IPS-NIHi11 (cell line): ENCODE measurements at regions not wholly inside any gene's neighbourhood (a gene's known extent, or its start where the extent isn't known, plus 50 kb on each side); places are given as distances from the start of the nearest gene placed in this dataset.

Experiments
- DNase-seq: peaks from one replicate; pipeline ENCODE4 v3.0.0; 2012; ENCODE audit warnings: mixed read lengths, low spot score

DNA sequence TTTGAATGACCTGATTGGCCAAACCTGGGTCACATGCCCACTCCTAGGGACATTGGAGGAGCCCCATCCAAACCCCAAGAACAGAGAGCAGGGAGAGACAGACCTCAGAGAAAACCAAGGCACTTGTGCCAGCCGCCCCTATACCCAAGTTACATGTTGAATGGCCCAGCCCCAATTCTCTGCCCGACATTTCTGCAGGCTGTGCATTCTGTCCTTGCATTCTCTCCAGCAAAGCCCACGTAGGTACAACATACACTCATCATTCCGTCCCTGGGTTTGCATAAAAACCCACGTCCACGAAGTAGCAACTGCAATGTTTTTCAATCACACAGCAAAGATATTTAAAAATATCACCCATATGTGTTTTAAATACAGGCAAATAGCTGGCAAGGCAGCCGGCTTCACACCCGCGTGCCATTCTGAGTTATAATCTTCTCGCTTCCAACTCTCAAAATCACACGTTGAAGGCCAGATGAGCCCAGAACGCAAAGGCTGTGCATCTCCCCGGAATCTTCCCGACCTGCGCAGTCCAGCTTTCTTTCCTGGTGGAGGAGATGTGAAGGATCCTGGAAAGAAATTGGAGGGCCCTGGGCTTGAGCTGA is 91.7 kb upstream of the MYL2 start:
- no peak for DNase-seq

DNA sequence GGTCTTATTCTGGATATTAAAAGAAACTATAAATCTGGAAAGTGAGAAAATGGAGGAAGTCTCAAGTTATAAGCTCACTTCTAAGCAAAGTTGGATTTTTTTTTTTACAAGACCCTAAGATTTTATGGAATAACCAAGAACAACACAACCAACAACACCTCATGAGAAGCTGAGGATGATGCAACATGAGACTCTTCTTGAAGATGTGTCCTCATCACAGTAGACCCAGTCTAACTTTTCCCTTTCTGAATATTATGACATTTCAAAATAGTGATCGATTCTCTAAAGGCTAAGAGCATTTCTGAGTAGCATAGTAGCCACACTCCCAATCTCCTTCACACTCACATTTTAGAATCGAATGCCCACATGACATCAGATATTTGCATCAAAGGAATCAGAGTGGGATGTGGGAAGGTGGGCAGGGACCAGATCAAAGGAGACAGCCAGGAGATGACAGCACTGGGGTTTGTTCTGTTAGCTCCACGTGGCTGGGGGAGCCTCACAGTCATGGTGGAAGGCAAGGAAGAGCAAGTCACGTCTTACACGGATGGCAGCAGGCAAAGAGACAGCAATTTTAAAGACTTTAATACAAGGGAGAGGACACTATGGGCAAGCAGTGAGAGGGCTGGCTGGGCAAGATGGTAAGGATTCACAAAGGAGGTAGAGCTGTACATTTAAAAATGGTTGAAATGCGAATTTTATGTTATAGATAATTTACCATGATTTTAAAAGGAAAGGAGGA is 90.7 kb upstream of the MYL2 start:
- DNase-seq = no peak

DNA sequence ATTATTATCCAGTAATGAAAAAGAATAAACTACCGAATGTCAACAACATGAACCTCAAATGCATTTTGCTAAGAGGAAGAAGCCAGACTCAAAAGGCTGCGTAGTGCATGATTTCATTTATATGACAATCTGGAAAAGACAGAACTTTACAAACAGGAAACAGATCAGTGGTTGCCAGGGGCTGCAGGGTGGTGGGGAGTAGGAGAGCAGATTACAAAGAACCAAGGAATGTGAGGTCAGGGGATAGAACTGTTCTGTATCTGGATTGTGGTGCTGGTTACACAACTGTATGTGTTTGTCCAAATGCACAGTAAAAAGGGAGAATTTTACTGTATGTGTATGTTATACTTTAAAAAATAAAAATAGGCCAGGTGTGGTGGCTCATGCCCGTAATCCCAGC is 89.7 kb upstream of the MYL2 start:
- no peak for DNase-seq

DNA sequence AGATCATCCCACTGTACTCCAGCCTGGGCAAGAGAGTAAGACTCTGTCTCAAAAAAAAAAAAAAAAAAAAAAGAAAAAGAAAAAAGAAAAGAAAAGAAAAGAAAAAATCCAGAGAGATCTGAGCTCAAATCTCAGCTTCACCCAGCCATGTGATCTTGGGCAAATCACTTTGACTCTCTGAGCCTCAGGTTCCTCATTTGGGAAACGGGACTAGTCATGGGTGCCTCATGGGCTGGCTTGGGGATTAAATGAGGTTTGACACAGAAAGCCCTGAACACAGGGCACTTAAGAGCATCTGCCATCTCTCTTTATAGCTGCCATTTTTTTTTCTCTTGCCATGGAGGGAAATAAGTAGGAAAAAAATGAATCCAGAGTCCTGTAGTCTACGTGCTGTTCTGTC is 86.2 kb upstream of the MYL2 start:
- DNase-seq = no peak

DNA sequence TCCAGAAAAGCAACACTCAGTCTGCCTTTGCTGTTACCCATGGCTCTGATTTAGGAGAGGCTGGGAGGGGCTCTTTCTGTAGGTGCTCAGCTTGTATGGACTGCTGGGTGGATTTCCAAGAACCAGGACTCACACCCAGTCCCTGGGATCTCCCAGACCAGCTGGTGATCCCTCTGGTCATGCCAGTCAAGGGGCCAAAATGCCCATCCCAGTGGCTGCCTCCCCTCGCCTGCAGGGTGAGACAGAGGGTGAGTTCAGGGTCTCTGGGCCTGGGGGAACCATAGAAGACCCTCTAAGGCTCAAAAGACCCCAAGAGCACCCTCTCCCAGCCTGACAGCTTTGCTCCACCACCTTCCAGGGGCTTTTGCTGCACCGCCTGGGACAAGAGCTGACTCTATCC is 78.6 kb upstream of the MYL2 start:
- no peak for DNase-seq

DNA sequence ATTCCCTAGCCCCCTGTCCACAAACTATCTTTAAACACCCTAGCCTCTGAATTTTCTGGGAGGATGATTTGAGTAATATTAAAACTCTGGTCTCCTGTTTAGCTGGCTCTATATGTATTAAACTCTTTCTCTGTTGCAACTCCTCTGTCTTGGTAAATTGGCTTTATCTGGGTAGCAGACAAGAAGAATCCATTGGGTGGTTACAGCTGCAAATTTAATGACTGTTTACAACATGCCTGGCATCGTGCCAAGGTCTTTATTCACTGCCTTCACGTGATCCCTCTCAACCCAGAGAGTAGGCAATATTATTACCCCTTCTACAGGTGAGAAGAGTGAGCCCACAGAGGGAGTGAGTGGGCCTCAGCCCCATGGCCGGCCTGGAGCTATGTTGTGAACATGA is 77.8 kb upstream of the MYL2 start:
- DNase-seq = no peak

DNA sequence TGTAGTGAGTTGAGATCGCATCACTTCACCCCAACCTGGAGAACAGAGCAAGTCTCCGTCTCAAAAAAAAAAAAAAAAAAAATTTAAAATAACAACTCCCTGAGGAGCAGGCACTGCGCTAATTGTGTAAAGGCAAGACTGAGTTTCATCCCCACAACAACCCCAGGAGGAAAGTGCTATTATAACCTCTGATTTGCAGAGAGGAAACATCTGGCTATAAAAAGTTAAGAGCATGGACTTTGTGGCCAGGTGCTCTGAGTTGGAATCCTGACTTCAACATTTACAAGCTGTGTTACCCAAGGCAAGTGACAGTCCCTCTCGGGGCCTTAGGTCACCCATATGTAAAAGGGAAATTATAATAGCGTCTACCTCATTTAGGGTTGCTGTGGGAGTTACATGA is 76.0 kb upstream of the MYL2 start:
- no peak for DNase-seq

DNA sequence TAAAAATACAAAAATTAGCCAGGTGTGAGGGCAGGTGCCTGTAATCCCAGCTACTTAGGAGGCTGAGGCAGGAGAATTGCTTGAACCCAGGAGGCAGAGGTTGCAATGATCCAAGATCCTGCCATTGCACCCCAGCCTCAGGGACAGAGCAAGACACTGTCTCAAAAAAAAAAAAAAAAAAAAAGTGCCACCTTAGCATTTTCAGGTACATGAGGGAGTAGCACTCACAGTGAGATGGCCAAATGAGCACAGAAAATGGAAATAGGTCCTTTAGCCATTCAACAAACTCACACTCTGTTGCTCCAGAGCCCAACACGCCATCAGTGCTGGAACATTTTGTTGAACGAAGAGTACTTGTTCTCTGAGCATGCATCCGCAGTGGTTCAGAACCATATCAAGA is 75.2 kb upstream of the MYL2 start:
- DNase-seq = no peak

DNA sequence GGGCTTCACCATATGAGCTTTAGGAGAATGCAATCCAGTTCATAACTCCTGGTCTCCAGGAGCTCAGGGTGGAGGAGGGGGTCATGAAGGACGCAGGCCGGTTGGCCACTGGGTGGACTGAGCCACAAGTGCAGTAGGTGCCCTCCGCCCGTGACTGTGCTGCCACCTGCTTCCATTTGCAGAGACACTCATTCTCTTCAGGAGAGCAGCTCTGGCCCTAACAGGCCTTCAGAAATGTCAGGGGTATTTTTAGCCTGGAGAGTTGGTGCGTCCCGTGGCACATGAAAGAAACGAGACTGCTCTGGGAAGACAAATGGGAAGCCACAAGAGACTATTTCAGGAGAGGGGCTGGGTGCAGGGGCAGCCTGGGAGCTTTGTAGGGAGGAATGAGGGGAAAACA is 74.6 kb upstream of the MYL2 start:
- no peak for DNase-seq

DNA sequence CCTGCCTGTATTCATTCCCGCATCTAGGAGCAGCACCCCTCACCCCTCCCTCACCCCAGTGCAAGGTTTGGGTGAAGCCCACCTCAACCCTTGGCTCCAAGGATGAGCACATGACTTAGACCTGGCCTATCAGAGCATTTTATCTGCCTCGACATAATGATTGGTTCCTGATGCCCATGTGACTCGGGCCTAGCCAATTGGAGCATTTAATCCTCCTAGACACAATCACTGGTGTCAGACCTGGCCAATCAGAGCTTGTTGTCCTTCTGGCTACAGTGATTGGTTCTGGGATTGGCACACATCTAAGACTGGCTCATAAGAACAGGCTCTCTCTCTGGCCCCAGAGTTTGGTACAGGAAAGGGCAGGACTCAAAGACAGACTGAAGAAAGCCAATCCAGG is 73.1 kb upstream of the MYL2 start:
- DNase-seq = peak; percentile 30

DNA sequence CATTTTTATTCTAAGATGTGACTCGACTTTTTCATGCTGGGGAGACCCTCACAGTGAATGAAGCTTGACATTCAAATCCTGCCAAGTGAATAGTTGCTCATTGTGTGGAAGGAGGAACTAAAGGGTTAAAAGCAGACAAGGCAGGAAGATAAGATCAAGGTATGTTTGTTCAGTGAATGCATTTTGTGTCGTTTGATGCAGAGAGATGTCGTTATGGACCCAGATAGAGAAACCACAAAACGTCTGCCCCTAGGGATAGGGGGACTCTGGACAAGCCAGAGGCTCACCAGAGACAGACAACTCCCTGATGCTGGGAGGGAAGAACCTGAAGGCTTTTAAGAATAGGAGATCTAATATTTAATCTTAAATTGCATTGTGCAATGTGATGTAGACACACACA is 72.5 kb upstream of the MYL2 start:
- DNase-seq = no peak

DNA sequence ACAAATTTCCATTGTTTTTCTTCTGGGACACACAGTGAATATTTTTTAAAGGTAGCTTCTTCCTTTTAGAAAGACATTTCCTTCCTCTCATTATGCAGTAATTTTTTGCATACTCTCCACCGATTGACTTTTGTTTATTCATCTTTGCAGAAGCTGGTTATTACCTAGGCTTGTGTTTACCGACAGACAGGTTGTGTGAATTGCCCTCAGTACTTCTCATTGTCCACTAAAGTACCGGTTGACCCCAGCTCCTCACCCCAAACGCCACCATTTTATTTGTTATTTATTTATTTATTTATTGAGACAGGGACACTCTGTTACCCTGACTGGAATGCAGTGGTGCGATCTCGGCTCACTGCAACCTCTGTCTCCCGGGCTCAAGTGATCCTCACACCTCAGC is 63.4 kb upstream of the MYL2 start:
- DNase-seq = no peak

DNA sequence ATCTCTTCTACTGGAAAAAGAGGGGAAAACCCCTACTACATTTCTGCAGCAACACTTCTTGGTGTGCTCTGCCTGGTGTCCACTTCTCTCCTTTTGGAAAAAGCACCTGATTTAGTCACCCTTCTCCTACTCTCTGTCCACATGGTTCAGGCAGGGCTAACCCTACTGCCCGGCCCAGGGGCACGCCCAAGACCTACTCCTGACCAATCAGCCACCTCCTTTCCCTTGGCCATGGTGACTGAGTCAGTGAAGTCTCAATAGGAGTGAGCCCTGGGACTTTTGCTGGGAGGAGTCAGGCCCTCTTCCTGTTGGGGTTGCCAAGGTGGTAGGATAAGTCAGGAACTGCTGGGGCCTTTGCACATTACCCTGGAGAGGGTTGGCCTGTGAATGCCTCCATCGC is 52.5 kb upstream of the MYL2 start:
- DNase-seq = no peak

DNA sequence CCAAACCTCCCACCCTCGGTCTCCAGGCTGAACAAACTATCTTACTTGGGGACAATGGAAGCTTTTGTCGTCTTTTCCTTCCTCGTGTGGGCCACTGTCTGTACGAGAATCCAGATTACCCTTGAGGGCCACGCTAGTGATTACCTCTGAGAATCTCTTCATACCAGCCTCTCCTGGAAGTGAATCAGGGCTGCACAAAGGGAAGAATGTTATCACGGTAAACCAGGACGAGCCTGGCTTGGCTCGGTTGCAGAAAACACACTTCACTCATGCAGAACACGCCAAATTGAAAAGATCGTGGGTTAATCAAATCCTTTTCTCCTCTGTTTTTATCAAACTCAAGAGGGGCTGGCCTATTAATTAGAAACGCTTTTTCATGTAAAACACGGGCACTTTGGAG is 51.6 kb upstream of the MYL2 start:
- DNase-seq = no peak

DNA sequence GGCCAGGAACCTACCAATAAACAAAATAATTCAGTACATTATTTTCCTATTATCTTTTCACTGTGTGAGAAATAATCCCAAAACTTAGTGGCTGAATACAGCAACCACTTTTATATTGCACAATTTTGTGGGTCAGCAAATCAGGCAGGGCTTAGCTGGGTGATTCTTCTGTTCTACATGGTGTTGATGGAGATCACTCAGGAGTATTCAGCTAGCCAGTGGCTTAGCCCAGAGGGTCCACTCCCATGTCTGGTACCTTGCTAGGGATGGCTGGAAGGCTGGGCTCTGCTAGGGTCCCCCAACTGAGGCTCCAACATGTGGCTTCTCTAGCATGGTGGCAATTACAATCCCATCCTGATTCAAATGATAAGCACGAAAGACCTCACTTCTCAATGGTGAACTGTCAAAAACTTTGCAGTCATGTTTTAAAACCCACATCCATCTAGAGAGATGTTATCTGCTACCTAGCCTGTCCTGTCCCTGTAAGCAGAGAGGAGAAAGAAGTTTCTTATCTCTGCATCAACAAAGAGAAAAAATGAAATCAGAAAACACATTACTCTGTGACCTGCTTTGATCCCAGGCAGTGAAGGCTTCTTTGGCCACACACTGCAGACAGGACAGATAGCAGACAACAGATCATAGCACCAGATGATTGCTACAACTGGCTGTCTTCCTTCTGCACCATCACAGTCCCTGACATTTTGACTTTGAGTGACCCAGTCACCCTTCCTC is 51.0 kb upstream of the MYL2 start:
- DNase-seq = no peak
